Right atrium auricular region (tissue), 2 donors: ENCODE measurements at regions not wholly inside any gene's neighbourhood (a gene's known extent, or its start where the extent isn't known, plus 50 kb on each side); places are given as distances from the start of the nearest gene placed in this dataset.

Experiments
- DNase-seq: peaks from one replicate; pipeline ENCODE4 v3.0.0-alpha.2; 2019; ENCODE audit warnings: low spot score
- H3K27ac ChIP-seq, 2 donors: fragments of 200-600 bp; sonication (generic); 1 replicate in 1 of 2; 2 replicates in 1 of 2; pipeline ENCODE4 v1.5.1; 2016 to 2019
- H3K27me3 ChIP-seq, 2 donors: fragments of 200-600 bp; sonication (generic); one replicate each; pipeline versions ENCODE4 v1.5.1 to v1.6.0; 2017 to 2019
- H3K36me3 ChIP-seq: fragments of 200-600 bp; sonication (generic); one replicate; pipeline ENCODE4 v1.5.1; 2016
- H3K4me1 ChIP-seq, 2 donors: fragments of 200-600 bp; sonication (generic); one replicate each; pipeline versions ENCODE4 v1.5.1 to v1.6.0; 2017 to 2019
- H3K4me3 ChIP-seq, 2 donors: fragments of 200-600 bp; sonication (generic); 1 replicate in 1 of 2; 2 replicates in 1 of 2; pipeline ENCODE4 v1.5.1; 2017 to 2019; ENCODE audit warnings: mild to moderate bottlenecking in 1 of 2, moderate library complexity in 1 of 2
- H3K9me3 ChIP-seq, 2 donors: fragments of 200-600 bp; sonication (generic); one replicate each; pipeline ENCODE4 v1.5.1; 2019
- TF ChIP-seq, protein P1 (sequence below), 2 donors: fragments of 200-600 bp; sonication (generic); IDR thresholded peaks; one replicate each; pipeline ENCODE4 v1.5.1; 2019; ENCODE audit warnings: antibody characterized with exemption in 2 of 2

DNA sequence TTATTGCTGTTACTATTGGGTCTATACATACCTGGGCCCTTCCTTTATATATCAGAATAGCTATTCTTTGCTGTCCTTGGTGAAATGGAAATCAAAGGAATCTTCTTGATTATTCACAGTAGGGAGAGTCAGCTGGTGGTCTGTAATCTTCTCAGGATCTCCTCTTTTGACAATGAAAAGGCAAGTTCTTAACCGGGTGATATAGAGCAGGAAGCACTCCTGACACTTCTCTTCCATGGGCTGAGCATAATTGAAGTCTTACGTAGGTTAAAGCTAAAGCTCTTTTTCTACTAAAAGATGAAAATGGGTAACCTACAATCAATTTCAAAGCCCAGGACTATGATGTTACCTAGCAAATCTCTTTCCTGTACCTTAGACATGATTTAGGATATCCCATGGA lies 274.9 kb upstream of the LCORL start:
- H3K27ac ChIP-seq: no peak overlapping the region
- H3K4me3 ChIP-seq: no peak overlapping the region
- no peak for DNase-seq
- no peaks in the 10 kb centered on the region for H3K4me1 ChIP-seq
- no peaks in the 10 kb centered on the region for H3K27me3 ChIP-seq
- TF ChIP-seq, protein P1, sequence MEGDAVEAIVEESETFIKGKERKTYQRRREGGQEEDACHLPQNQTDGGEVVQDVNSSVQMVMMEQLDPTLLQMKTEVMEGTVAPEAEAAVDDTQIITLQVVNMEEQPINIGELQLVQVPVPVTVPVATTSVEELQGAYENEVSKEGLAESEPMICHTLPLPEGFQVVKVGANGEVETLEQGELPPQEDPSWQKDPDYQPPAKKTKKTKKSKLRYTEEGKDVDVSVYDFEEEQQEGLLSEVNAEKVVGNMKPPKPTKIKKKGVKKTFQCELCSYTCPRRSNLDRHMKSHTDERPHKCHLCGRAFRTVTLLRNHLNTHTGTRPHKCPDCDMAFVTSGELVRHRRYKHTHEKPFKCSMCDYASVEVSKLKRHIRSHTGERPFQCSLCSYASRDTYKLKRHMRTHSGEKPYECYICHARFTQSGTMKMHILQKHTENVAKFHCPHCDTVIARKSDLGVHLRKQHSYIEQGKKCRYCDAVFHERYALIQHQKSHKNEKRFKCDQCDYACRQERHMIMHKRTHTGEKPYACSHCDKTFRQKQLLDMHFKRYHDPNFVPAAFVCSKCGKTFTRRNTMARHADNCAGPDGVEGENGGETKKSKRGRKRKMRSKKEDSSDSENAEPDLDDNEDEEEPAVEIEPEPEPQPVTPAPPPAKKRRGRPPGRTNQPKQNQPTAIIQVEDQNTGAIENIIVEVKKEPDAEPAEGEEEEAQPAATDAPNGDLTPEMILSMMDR (IDR thresholded peaks at IDR 0.05): no peak
- H3K9me3 ChIP-seq: no peaks in the 10 kb centered on the region
- H3K36me3 ChIP-seq: no peaks in the 10 kb centered on the region

DNA sequence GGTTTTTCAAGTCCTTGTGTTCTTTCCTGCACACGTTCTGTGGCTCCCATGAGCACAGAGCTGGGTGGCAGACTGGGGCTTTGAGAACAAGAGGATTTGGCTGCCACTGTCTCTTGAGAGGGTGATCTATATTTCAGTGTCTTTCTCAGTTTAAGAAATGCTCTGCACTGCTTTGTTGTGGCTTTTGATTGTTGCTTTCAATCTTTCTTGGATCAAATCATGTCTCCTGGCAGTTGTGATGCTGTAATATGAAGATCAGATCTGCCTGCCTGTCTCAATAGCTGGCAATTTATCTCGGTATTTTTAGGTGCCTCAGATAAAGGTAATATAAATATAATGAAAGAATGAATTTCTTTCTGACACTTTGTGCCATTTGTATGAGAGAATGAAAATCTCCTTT lies 273.3 kb upstream of the LCORL start:
- TF ChIP-seq, protein P1 (IDR thresholded peaks at IDR 0.05): no peak
- no peaks in the 10 kb centered on the region for H3K9me3 ChIP-seq
- H3K27me3 ChIP-seq: no peaks in the 10 kb centered on the region
- H3K27ac ChIP-seq: no peak overlapping the region
- H3K4me3 ChIP-seq: no peak overlapping the region
- no peak for DNase-seq
- no peaks in the 10 kb centered on the region for H3K4me1 ChIP-seq
- no peaks in the 10 kb centered on the region for H3K36me3 ChIP-seq

DNA sequence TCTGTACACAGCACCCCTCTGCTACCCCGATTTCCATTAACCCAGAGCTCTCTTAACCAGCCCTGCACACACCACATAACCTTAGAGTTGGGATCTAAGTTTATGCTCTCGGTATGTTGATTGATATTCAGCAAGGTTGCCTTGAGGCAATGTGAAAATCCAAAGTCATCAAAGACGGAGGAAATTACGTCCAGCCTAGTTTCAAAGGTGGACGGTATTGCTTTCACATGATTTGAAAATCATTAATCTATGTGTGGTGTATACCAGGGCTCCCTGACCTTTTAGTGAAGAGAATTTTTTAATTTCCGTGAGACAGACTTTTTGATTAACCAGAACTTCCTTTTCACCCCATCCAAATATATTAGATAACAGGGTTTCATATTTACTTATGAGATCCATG lies 272.5 kb upstream of the LCORL start:
- H3K27ac ChIP-seq: no peak overlapping the region
- H3K36me3 ChIP-seq: no peaks in the 10 kb centered on the region
- H3K4me1 ChIP-seq: no peaks in the 10 kb centered on the region
- H3K4me3 ChIP-seq: no peak overlapping the region
- no peaks in the 10 kb centered on the region for H3K9me3 ChIP-seq
- no peaks in the 10 kb centered on the region for H3K27me3 ChIP-seq
- no peak for DNase-seq
- TF ChIP-seq, protein P1 (IDR thresholded peaks at IDR 0.05): no peak

DNA sequence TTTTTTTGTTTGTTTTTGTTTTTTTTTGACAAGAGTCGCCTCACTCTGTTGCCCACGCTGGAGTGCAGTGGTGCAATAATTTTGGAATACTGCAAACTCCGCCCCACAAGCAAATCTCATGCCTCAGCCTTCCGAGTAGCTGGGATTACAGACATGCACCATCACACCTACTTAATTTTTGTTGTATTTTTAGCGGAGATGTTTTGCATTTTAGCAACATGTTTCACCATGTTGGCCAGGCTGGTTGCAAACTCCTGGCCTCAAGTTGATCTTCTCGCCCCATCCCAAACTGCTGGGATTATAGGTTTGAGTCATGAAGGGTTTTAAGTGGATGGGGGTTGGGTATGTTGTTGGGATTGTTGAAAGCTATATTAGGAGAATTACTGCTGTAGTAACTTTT lies 270.9 kb upstream of the LCORL start:
- Histone ChIP-seq H3K9me3 (no peaks in the 10 kb centered on the region), H3K4me3 (no peak overlapping the region), H3K27me3 (no peaks in the 10 kb centered on the region), H3K4me1 (no peaks in the 10 kb centered on the region), H3K36me3 (no peaks in the 10 kb centered on the region), H3K27ac (no peak overlapping the region)
- no peak for DNase-seq
- TF ChIP-seq, protein P1 (IDR thresholded peaks at IDR 0.05): no peak

DNA sequence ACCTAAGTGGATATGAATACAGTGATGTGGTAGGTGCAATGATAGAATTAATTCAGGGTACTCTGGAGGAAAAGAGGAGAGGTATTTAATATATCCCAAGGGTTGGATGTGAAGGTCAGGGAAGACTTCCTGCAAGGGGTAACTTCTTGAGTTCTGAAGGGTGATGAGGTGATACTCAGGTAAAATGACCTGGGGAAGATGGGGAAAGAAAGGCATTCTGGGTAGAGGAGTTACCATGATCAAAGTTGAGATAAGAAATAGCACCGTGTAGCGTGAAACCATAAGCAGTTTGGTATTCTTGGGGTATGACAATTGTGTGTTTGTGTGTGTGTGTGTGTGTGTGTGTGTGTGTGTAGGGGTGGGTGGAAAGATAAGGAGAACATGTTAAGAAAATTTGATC lies 270.4 kb upstream of the LCORL start:
- H3K4me3 ChIP-seq: no peak overlapping the region
- no peaks in the 10 kb centered on the region for H3K9me3 ChIP-seq
- H3K36me3 ChIP-seq: no peaks in the 10 kb centered on the region
- TF ChIP-seq, protein P1 (IDR thresholded peaks at IDR 0.05): no peak
- H3K27me3 ChIP-seq: no peaks in the 10 kb centered on the region
- no peak for DNase-seq
- H3K4me1 ChIP-seq: no peaks in the 10 kb centered on the region
- H3K27ac ChIP-seq: no peak overlapping the region

DNA sequence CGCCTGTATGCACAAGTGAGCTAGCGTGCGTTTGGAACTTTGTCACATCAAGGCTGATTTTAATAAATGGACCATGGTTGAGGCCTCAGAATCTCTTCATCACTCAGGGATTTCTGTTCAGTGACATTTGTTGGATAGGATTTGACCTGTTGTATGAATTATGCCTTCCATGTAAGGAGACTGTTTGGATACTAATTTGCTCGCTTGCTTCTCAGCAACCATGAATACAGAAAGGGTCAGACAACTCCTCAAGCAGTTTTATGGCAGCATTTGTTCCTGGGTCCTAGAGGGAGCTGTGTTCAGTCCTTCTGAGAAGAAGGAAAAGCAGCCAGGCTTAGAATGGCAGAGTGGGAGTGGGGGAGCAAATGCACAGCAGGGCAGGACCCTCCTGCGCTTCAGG lies 269.7 kb upstream of the LCORL start:
- no peak for DNase-seq
- no peaks in the 10 kb centered on the region for H3K27me3 ChIP-seq
- H3K4me3 ChIP-seq: no peak overlapping the region
- H3K9me3 ChIP-seq: no peaks in the 10 kb centered on the region
- no peaks in the 10 kb centered on the region for H3K36me3 ChIP-seq
- TF ChIP-seq, protein P1 (IDR thresholded peaks at IDR 0.05): no peak
- no peaks in the 10 kb centered on the region for H3K4me1 ChIP-seq
- no peak overlapping the region for H3K27ac ChIP-seq
